NCI-H146 treated with DMSO at 0.1 percent for 48 hours (cell line): ENCODE measurements at regions not wholly inside any gene's neighbourhood (a gene's known extent, or its start where the extent isn't known, plus 50 kb on each side); places are given as distances from the start of the nearest gene placed in this dataset.
"Not testable (repeated sequence)": the region's sequence is repeated elsewhere in the genome, so short reads cannot be mapped to it uniquely, and the experiment has no call there.

Experiments used
- DNase-seq: peaks from one replicate; lab custom pipeline; 2025; ENCODE audit not compliant: unreplicated experiment; lab: John Stamatoyannopoulos, UW

DNA sequence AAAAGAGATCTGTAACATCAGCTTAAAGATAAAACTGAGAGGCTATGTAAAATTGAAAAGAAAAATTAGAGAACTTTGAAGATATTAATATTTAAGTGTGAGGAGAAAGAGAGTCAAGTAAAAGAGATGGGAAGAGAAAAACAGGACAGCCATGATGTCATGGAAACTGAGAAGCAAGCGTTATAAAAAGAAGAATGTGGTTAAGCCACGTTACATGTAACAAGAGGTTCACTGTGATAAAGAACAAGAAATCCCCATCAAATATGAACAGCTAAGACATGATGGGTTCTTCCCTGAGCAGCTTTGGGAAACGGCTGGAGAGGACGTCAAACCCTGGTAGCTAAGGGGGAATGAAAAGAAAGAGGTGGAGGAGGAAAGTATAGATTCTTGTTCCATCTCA lies 1269.3 kb upstream of the TENM3 start:
- DNase-seq, result no peak

DNA sequence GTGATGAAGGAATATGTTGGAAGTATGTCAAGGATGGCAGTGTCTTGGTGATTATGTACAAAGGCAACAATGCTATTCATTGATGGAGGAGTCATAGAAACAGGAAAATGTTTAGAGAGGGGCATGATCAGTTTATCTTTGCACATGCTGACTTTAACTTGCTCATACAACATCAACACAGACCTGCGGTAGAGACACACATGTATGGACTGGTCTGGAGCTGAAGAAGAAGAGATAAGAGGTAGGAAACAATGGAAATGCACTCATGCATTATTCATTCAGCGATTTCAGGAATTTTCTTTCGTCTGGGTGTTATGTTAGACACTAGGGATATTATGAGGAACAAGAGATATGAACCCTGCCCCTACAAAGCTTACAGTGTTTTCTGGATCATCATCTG lies 1252.3 kb upstream of the TENM3 start:
- no peak for DNase-seq

DNA sequence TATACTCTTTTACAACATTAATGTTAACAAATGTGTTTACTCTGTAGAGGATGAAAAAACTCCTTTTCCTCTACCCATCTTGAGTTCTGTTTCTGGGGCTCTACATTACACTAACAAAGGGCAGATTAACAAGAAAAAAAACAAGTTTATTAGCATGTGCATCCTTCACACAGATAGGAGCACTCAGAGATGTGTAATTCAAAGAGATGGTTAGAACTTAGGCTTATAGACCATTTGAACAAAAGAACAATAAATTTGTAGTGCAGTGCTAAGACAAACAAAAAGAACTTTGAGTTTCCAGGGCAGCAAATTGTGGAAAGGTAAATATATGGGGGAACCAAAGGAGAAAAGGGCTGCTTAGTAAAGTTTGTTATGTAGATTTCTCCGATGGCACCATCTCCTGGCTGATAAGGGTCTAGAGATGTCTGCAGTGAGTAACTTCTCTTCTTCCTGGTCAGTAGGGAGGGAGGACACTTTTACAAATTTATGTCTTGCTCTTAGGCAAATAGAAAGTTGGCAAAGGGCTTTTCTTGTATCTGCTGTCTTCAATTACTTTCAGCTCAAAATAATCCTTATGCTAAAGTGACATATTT lies 1249.9 kb upstream of the TENM3 start:
- no peak for DNase-seq

DNA sequence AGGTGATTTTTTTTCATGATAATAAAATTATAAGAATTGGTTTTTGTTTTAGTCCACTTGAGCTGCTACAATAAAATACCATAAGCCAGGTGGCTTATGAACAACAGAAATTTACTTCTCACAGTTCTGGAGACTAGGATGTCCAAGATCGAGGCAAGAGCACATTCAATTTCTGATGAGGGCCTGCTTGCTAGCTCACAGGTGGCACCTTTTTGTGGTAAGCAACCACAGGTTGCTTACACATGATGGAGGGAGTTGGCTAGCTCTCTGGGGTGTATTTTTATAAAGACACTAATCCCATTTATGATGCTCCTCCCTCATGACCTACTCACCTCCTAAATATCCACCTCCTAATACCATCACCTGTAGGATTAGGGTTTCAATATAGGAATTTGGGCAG lies 1248.5 kb upstream of the TENM3 start:
- no peak for DNase-seq

DNA sequence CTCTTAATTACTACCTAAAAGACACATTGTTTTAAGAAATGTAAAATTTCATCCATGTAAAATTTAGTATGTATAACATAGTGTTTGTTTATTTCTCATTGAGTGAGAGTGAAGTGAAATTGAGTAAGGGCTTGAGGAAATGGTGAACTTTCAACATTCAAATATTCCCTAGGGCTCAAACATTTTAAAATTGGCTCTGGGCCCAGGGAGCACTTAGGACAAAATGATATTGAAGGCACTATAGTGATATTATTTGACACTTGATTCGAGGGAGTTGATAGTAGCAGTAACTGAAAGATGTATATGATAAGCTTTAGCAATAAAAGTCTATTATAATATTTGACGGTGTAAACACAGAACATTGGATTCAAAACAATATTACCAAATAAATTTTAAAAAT lies 1244.0 kb upstream of the TENM3 start:
- DNase-seq, result no peak

GRCh38 chr4:181004056-181004455 lies 1239.1 kb upstream of the TENM3 start:
- DNase-seq, result no peak

DNA sequence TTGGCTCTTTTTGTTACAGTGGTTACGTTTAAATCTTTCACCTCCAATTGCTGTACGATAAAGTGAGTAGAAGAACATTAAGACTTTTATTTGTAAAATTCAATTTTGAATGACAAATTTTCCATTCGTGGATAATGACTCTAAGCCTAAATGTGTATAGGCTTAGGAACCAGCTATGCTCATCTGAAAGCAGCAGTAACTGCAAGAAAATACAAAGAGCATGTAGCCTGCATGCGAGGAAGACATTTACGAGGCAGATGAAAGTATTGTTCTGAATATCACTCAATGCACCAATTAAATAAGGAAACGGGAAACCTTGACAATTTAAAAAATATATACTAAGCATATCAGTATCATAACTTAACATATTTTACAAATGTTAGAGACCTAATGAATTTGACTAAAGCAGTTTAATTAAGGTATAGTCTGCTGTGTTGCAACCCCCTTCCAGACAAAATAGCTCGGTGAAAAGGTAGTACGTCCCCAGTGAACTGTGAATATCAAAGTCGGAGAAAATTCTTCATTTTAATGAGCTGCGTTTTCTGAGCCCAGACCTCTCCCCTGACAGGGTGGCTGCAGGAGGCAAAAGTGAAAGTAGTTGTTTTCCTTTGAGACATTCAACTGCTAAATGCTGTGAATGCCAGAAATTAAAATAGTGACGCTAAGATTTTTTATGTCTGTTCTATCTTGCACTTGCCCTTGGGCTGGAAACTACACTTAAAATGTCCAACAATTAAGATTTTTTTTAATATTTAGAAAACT lies 1236.5 kb upstream of the TENM3 start:
- DNase-seq, result no peak

DNA sequence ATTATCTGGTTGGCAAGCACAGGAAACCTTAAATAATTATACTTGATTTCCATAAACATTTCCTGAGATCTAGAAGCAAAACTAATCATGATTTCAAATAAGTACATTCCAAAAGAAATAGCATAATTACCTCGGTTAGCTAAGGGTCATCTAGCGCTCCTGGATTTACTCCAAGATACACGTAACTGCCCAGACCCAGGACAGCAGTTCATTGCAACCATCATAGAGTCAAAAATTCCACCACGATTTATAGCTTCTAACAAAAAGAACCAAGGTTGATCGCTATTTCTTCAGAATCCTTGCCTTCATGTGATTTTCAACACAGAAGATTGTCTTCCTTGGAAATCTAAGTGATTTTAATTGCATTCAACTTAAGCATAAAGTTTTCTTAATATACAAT lies 1235.5 kb upstream of the TENM3 start:
- DNase-seq, result no peak

GRCh38 chr4:181008164-181008563 lies 1235.0 kb upstream of the TENM3 start:
- peak; percentile 8 for DNase-seq

DNA sequence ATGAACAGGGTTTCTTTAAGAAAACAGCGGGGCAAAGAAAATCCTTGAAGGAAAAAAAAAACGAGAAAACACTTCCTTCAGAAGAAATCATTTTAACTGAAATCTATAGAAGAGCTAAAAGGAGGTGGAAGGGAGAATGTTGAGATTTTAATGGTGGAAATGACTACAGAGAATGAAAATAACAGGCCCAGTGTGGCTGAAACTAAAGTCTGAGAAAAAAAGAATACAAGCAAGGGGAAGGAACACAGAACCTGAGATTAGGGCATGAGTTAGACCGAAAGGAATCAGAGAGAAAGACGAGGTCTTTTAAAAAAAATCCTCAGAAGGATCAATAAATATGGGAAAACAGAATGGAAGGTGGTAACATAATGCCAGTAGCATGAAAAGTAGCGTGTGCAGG lies 1230.0 kb upstream of the TENM3 start:
- no peak for DNase-seq

DNA sequence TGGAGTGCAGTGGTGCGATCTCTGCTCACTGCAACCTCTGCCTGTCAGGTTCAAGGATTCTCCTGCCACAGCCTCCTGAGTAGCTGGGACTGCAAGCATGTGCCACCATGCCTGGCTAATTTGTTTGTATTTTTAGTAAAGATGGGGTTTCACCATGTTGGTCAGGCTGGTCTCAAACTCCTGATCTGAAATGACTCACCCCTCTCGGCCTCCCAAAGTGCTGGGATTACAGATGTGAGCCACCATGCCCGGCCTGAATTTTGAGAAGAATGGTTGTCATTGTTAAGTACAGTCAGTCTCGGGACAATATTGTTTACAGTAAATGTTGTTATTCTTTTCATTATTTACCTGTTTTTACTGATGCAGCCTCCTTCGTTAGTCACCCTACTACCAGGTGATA lies 1226.2 kb upstream of the TENM3 start:
- DNase-seq, result no peak

DNA sequence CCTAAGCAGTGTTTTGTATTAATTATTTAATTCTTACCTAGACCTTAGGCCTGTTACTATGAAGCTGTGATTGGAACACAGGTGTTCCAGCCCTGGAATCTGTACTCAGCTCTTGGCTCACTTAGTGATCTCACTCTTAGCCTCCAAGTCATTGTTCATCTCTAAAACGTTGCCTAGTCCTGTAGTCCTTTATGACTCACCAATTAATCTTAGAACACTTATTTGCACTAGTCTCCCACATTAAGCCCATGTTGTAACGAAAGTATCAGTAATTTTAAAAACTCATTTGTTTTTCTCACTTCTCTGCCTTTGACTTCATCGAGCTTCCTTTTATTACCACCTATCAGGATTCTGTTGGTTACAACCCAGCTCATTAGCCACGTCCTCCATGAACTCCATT lies 1224.7 kb upstream of the TENM3 start:
- no peak for DNase-seq

GRCh38 chr4:181018913-181019312 lies 1224.3 kb upstream of the TENM3 start:
- DNase-seq, result no peak

DNA sequence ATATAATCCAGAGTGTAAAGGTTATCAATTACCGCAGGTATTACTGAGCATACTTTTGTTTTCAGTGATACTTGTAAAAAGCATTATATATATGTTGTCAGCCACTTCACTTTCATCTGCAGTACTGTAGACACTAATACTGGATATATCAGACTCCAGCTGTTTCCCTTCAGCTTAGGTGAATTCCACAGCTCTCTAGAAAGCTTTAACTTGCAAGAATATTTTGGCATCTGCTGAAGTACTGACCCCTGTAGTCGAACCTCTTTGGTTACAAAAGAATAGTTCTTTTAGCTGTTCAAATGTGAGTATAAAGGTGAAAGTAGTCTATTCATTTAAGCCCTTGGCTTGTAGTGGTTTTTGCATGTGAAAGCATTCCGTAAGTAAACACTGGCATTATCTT lies 1222.7 kb upstream of the TENM3 start:
- no peak for DNase-seq

- no peak for DNase-seq
These were observed 1222.0 kb upstream of the TENM3 start for GRCh38 chr4:181021213-181021612.

GRCh38 chr4:181030135-181030921 lies 1212.9 kb upstream of the TENM3 start:
- not testable (repeated sequence) for DNase-seq

DNA sequence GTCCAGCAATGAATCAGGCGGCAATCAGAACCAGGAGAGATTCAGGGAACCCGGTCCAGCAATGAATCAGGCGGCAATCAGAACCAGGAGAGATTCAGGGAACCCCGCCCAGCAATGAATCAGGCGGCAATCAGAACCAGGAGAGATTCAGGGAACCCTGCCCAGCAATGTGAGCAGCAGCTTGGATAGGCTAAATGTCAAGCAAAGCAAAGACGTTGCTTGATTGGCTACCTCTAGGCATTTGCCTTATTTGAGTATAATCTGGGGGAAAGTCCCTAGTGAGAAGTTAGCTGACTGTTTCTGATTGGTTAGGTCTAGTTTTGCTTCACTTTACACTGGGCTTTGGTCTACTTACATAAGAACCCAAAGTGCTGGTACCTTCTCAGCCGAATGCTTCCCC lies 1212.2 kb upstream of the TENM3 start:
- DNase-seq, result no peak

DNA sequence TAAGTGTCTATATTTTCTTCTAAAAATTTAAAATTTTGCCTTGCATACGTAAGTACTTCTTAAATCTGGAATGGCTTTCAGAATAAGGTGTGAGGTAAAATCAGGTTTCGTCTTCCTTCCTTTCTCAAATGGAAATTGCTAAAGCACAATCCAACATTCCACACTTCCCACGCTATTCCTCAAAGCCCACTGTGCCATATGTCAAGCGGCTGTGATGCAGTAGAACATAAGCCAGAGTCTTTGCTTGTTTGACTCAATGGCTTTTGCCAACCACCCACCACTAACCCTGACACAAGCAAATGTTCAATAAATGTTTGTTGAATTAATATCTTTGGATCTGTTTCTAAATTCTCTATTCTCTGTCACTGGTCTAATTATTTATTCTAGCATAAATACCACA lies 1199.7 kb upstream of the TENM3 start:
- no peak for DNase-seq

DNA sequence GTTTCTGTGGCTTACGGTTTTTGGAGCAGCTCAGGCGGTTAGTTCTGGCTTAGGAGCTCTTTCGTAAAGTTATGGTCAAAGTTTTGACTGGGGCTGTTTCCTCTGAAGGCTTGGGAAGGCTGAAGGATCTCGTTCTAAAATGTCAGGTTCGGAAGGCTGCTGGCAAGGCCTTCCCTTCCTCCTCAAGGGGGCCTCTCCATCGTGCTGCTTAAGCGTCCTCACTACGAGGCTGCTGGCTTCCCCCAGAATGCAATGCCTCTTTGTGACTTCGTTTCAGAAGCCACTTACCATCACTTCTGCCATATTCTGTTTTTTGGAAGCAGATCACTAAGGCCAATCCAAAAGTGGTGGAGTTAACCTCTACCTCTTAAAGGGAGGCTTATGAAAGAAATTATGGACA lies 1196.4 kb upstream of the TENM3 start:
- DNase-seq, result no peak

GRCh38 chr4:181051931-181052330 lies 1191.3 kb upstream of the TENM3 start:
- DNase-seq, result no peak

GRCh38 chr4:181061787-181062186 lies 1181.4 kb upstream of the TENM3 start:
- DNase-seq, result no peak

DNA sequence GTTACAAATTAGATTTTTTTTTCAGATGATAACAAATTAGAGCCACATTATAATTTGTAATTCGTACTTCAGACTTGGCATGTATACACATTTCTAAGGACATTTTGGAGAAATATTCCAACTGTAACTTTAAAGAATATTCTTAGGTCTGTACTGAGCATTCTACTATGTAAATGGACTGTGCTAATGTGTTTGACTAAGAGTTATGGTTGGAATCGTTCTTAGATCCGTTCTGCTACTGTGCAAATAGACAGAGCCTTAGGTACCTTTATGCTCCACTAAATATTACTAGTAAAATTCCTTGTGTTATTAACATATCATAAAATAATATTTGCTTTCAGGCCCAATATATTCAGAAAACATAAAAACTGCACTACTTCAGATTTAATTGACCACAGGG lies 1180.0 kb upstream of the TENM3 start:
- no peak for DNase-seq
